Neuronal stem cell (in vitro differentiated cells): ENCODE measurements at regions not wholly inside any gene's neighbourhood (a gene's known extent, or its start where the extent isn't known, plus 50 kb on each side); places are given as distances from the start of the nearest gene placed in this dataset.
A peak's percentile ranks its signal among the peaks of the same experiment; 100 is the strongest.

Experiments used
- DNase-seq: peaks from one replicate; pipeline ENCODE4 v3.0.0-alpha.2; 2013; ENCODE audit warnings: low spot score
- H2AFZ ChIP-seq: one replicate; pipeline ENCODE4 v1.6.1; 2013; ENCODE audit warnings: mild to moderate bottlenecking, low read length, inconsistent platforms
- H2AK5ac ChIP-seq: 2 replicates; pipeline ENCODE4 v1.6.1; 2013; ENCODE audit warnings: low read depth, mild to moderate bottlenecking, inconsistent platforms, low read length, moderate library complexity, mixed read lengths
- H2BK120ac ChIP-seq: 2 replicates; pipeline ENCODE4 v1.6.1; 2013; ENCODE audit warnings: low read depth, mild to moderate bottlenecking, inconsistent platforms, low read length, moderate library complexity, mixed read lengths
- H2BK12ac ChIP-seq: one replicate; pipeline ENCODE4 v1.6.1; 2013; ENCODE audit warnings: low read length, inconsistent platforms
- H2BK15ac ChIP-seq: 2 replicates; pipeline ENCODE4 v1.6.1; 2013; ENCODE audit warnings: mild to moderate bottlenecking, low read length, inconsistent platforms, mixed read lengths
- H2BK5ac ChIP-seq: one replicate; pipeline ENCODE4 v1.6.1; 2013; ENCODE audit warnings: inconsistent platforms, mild to moderate bottlenecking, low read length, moderate library complexity
- H3K14ac ChIP-seq: one replicate; pipeline ENCODE4 v1.6.1; 2013; ENCODE audit warnings: low read length, inconsistent platforms
- H3K18ac ChIP-seq: 2 replicates; pipeline ENCODE4 v1.6.1; 2013; ENCODE audit warnings: low read length, inconsistent platforms
- H3K23ac ChIP-seq: 2 replicates; pipeline ENCODE4 v1.6.1; 2013; ENCODE audit warnings: low read depth, mild to moderate bottlenecking, mixed read lengths, low read length, inconsistent platforms; ENCODE audit not compliant: poor library complexity
- H3K27ac ChIP-seq: replicated peaks from 3 replicates; pipeline ENCODE4 v1.5.1; 2013; ENCODE audit warnings: low read length, inconsistent platforms
- H3K27me3 ChIP-seq, 3 experiments: 2 replicates each; pipeline ENCODE4 v1.6.1; 2013; ENCODE audit warnings: low read length in 3 of 3, mild to moderate bottlenecking in 2 of 3, inconsistent platforms in 1 of 3, low read depth in 1 of 3, mixed read lengths in 1 of 3, moderate library complexity in 1 of 3; ENCODE audit not compliant: control insufficient read depth in 3 of 3, insufficient read depth in 3 of 3
- H3K36me3 ChIP-seq, 2 donors: replicated peaks in 1 of 2; 2 replicates each; pipeline ENCODE4 v1.6.1; 2013; ENCODE audit warnings: low read length in 2 of 2; ENCODE audit not compliant: control insufficient read depth in 2 of 2, insufficient read depth in 2 of 2
- H3K4ac ChIP-seq: 2 replicates; pipeline ENCODE4 v1.6.1; 2013; ENCODE audit warnings: inconsistent platforms, mild to moderate bottlenecking, low read length, moderate library complexity
- H3K4me1 ChIP-seq, 2 donors: 1 replicate in 1 of 2; 2 replicates in 1 of 2; pipeline ENCODE4 v1.6.1; 2013; ENCODE audit warnings: low read length in 2 of 2, low read depth in 1 of 2; ENCODE audit not compliant: control insufficient read depth in 2 of 2, insufficient read depth in 1 of 2
- H3K4me2 ChIP-seq: one replicate; pipeline ENCODE4 v1.6.1; 2013; ENCODE audit warnings: mild to moderate bottlenecking, low read length, inconsistent platforms; ENCODE audit not compliant: insufficient read depth, poor library complexity, severe bottlenecking
- H3K4me3 ChIP-seq, 2 donors: 2 replicates each; pipeline ENCODE4 v1.5.1; 2013; ENCODE audit warnings: low read length in 2 of 2, mild to moderate bottlenecking in 2 of 2, inconsistent platforms in 1 of 2, moderate library complexity in 1 of 2
- H3K79me1 ChIP-seq: one replicate; pipeline ENCODE4 v1.6.1; 2013; ENCODE audit warnings: low read depth, mild to moderate bottlenecking, inconsistent platforms, low read length, moderate library complexity
- H3K9ac ChIP-seq: one replicate; pipeline ENCODE4 v1.6.1; 2013; ENCODE audit warnings: mild to moderate bottlenecking, low read depth, low read length, inconsistent platforms; ENCODE audit not compliant: poor library complexity
- H3K9me3 ChIP-seq, 2 donors: replicated peaks in 1 of 2; 2 replicates each; pipeline versions ENCODE3 to v1.6.1; 2013; ENCODE audit warnings: low read length in 2 of 2, mild to moderate bottlenecking in 2 of 2, inconsistent platforms in 1 of 2, low read depth in 1 of 2, mixed read lengths in 1 of 2, moderate library complexity in 1 of 2; ENCODE audit not compliant: control insufficient read depth in 2 of 2, insufficient read depth in 1 of 2
- H4K8ac ChIP-seq: one replicate; pipeline ENCODE4 v1.6.1; 2013; ENCODE audit warnings: low read depth, mild to moderate bottlenecking, inconsistent platforms, low read length, moderate library complexity
- H4K91ac ChIP-seq: one replicate; pipeline ENCODE4 v1.6.1; 2013; ENCODE audit warnings: low read length, low read depth, mild to moderate bottlenecking, inconsistent platforms; ENCODE audit not compliant: poor library complexity
- WGBS, 2 donors: extraction: QIAGEN DNeasy Blood & Tissue Kit; methylation state at CpG; one replicate each; pipeline ENCODE4 v1.1.7; 2013; ENCODE audit warnings: missing lambda C conversion rate in 2 of 2, mixed read lengths in 1 of 2; ENCODE audit not compliant: insufficient read length in 2 of 2, insufficient replicate concordance in 1 of 2; ENCODE audit errors: extremely low coverage in 2 of 2; 5-methylcytosine and 5-hydroxymethylcytosine counted together

DNA sequence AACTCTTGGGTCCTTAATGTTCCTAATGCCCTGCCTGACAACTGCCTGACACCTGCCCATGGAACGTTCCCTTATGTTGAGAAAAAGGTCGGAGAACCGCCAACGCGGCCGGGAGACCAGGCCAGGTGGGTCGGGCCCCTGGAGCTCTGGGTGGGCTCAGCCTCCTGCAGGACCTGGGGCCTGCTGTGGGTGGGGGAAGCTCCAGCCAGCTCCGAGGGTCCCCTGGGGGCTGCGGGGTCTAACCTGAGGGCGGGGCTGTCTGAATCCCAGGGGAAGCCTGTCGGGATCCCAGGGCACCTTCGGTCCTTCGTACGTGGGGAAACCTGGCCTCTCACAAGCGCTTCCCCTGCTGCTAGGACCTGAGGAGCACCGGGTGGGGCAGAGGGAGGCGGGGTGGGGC, 296.0 kb downstream of the NDUFA10 start:
- H2BK15ac ChIP-seq: peak overlapping the region; percentile 93
- no peak overlapping the region for H3K23ac ChIP-seq
- H3K4ac ChIP-seq: no peak overlapping the region
- no CpG with 5 or more reads among the region's 17 CpGs for WGBS, 2 donors
- H3K14ac ChIP-seq: no peak overlapping the region
- H3K4me1 ChIP-seq: peaks cover 2 to 12% of the 10 kb centered on the region in 2 donors
- H3K36me3 ChIP-seq: no peaks in the 10 kb centered on the region
- H2BK120ac ChIP-seq: no peak overlapping the region
- H3K4me2 ChIP-seq: no peak overlapping the region
- peak overlapping the region; percentile 42 for H2BK5ac ChIP-seq
- no peak overlapping the region for H4K91ac ChIP-seq
- no peak overlapping the region for H3K9ac ChIP-seq
- no peak for DNase-seq
- no peak overlapping the region for H2AK5ac ChIP-seq
- H3K27ac ChIP-seq: no peak overlapping the region
- H2BK12ac ChIP-seq: no peak overlapping the region
- H4K8ac ChIP-seq: no peak overlapping the region
- no peak overlapping the region for H2AFZ ChIP-seq
- H3K79me1 ChIP-seq: no peaks in the 10 kb centered on the region
- no peak overlapping the region for H3K4me3 ChIP-seq
- H3K9me3 ChIP-seq: no peaks in the 10 kb centered on the region
- H3K18ac ChIP-seq: no peak overlapping the region
- peaks cover 0 to 19% (median 0%) of the 10 kb centered on the region in 3 experiments for H3K27me3 ChIP-seq

- Histone ChIP-seq H3K4me3 (no peak overlapping the region), H3K9me3 (peaks cover 0 to 3% of the 10 kb centered on the region in 2 donors), H3K9ac (no peak overlapping the region), H2AFZ (no peak overlapping the region), H2BK15ac (peak overlapping the region; percentile 93), H3K27ac (no peak overlapping the region), H3K14ac (peak overlapping the region; percentile 75), H3K27me3 (peaks cover 0 to 19% (median 2%) of the 10 kb centered on the region in 3 experiments), H3K36me3 (peaks cover 0 to 3% of the 10 kb centered on the region in 2 donors), H4K8ac (no peak overlapping the region), H3K18ac (peak overlapping the region; percentile 44), H2AK5ac (no peak overlapping the region), H3K4ac (no peak overlapping the region), H4K91ac (no peak overlapping the region), H3K23ac (no peak overlapping the region), H3K4me2 (no peak overlapping the region), H2BK120ac (no peak overlapping the region), H3K4me1 (peaks cover 2 to 14% of the 10 kb centered on the region in 2 donors), H3K79me1 (no peaks in the 10 kb centered on the region), H2BK12ac (peak overlapping the region; percentile 16), H2BK5ac (no peak overlapping the region)
- no CpG with 5 or more reads among the region's 15 CpGs for WGBS, 2 donors
- DNase-seq: no peak
These were observed 296.4 kb downstream of the NDUFA10 start for GRCh38 chr2:239728751-239729150.

DNA sequence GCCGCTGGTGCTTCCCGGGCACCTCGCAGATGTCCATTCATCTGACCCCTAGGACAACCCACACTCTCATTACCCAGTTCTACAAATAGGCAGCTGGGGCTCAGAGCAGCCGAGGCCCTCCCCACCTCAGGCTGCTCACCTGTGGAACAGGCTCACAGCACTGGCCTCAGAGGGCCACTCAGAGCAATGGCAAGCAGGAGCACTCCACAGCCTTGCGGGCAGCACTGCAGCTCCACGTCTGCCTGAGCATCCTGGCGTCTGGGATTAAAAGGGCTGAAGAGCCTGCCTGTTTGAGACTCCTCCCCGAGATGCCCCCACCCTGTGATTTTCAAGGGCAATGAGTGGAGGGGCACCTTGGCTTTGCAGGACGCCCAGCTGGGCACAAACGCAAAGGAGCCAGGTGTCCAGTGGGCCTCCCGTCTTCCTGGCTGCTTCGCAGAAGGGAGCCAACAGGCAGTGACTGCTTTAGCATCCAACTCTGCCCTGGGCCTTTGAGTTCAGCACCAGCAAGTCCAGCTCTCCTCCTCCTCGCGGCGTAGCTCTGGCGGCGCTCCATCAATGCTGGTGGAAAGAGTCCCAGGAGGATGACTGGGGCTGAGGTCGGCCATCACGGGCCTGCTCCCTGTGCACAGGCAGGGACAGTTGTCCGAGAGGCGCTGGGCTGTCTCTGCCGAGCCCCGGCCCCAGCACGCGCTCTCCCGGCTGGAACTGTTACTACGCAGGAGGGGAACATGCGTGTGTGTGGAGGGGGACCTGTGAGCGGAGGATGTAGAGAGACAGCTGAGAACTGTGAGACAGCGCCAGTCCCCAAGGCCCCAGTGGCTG, 297.2 kb downstream of the NDUFA10 start:
- H3K27me3 ChIP-seq: peaks cover 0 to 19% (median 2%) of the 10 kb centered on the region in 3 experiments
- peaks cover 0 to 4% of the 10 kb centered on the region in 2 donors for H3K36me3 ChIP-seq
- no peak overlapping the region for H2BK15ac ChIP-seq
- no peak overlapping the region for H3K27ac ChIP-seq
- H2AK5ac ChIP-seq: peak overlapping the region; percentile 60
- H4K91ac ChIP-seq: peak overlapping the region; percentile 2
- H3K23ac ChIP-seq: peak overlapping the region; percentile 82
- H3K14ac ChIP-seq: peak overlapping the region; percentile 75
- no peak overlapping the region for H3K9ac ChIP-seq
- H2BK5ac ChIP-seq: no peak overlapping the region
- H3K18ac ChIP-seq: peak overlapping the region; percentile 44
- no CpG with 5 or more reads among the region's 30 CpGs for WGBS, 2 donors
- no peaks in the 10 kb centered on the region for H3K79me1 ChIP-seq
- peaks cover 0 to 5% of the 10 kb centered on the region in 2 donors for H3K9me3 ChIP-seq
- H2AFZ ChIP-seq: peak overlapping the region; percentile 31
- no peak for DNase-seq
- H3K4me1 ChIP-seq: peaks cover 2 to 15% of the 10 kb centered on the region in 2 donors
- no peak overlapping the region for H2BK12ac ChIP-seq
- no peak overlapping the region for H3K4me3 ChIP-seq
- no peak overlapping the region for H3K4me2 ChIP-seq
- no peak overlapping the region for H2BK120ac ChIP-seq
- no peak overlapping the region for H4K8ac ChIP-seq
- H3K4ac ChIP-seq: no peak overlapping the region

DNA sequence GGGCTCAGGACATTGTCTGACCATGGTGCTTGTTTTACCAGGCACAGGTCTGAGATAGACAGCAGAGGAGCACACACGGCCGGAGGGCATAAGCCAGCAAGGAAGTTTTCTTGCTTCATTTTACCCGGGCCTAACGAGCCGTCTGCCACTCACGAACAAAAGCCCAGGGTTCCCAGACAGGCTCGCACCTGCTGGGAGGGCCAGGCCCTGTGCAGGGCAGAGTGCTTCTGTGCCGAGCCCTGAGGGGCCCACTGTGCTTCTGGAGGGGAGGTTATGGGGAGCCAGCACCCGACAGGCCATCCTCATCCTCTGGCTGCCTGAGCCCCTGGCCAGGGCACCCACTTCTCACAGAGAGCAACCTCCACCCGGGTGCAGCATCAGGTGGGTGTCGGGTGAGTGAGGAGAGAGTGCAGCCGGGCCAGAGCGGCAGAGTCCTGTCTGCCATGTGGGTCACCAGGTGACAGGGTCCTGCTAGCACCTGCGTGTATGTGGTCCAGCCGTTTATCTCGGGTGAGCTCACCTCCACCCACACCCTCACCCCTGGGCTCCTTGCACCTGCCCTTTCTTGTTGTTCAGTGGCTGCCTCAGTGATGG, 297.9 kb downstream of the NDUFA10 start:
- peaks cover 0 to 19% (median 2%) of the 10 kb centered on the region in 3 experiments for H3K27me3 ChIP-seq
- no peak for DNase-seq
- H2AFZ ChIP-seq: no peak overlapping the region
- H3K23ac ChIP-seq: peak overlapping the region; percentile 82
- H2BK120ac ChIP-seq: peak overlapping the region; percentile 54
- no peak overlapping the region for H3K4me2 ChIP-seq
- H3K36me3 ChIP-seq: peaks cover 0 to 4% of the 10 kb centered on the region in 2 donors
- H3K14ac ChIP-seq: no peak overlapping the region
- H3K79me1 ChIP-seq: no peaks in the 10 kb centered on the region
- H3K4me3 ChIP-seq: no peak overlapping the region
- peak overlapping the region; percentile 24 for H3K9ac ChIP-seq
- peak overlapping the region; percentile 92 for H3K18ac ChIP-seq
- peak overlapping the region; percentile 64 for H2BK15ac ChIP-seq
- peak overlapping the region; percentile 2 for H4K91ac ChIP-seq
- peak overlapping the region; percentile 95 for H2AK5ac ChIP-seq
- H2BK12ac ChIP-seq: peak overlapping the region; percentile 48
- WGBS, 2 donors: no CpG with 5 or more reads among the region's 16 CpGs
- peak overlapping the region; percentile 83 for H2BK5ac ChIP-seq
- H3K4me1 ChIP-seq: peaks cover 2 to 15% of the 10 kb centered on the region in 2 donors
- peaks cover 0 to 5% of the 10 kb centered on the region in 2 donors for H3K9me3 ChIP-seq
- H4K8ac ChIP-seq: peak overlapping the region; percentile 26
- H3K27ac ChIP-seq: no peak overlapping the region
- H3K4ac ChIP-seq: peak overlapping the region; percentile 17
